ENCODE measurements at regions not wholly inside any gene's neighbourhood (a gene's known extent, or its start where the extent isn't known, plus 50 kb on each side); places are given as distances from the start of the nearest gene placed in this dataset.

GRCh38 chrX:25810202-25810601 lies 327.9 kb upstream of the MAGEB18 start:
- Mint-ChIP-seq H3K27me3 (no peaks in the 10 kb centered on the region), H3K4me3 (no peak overlapping the region), H3K36me3 (ENCODE audit: low read depth) (no peaks in the 10 kb centered on the region), H3K27ac (no peak overlapping the region), H3K4me1 (ENCODE audit: low read depth) (no peaks in the 10 kb centered on the region), H3K9me3 (no peaks in the 10 kb centered on the region)
- intact Hi-C loops (cut with micrococcal nuclease), result no loop called here
- no peak for TF ChIP-seq CTCF (IDR thresholded peaks at IDR 0.05)
- POLR2A ChIA-PET, result no interaction called here
- DNase-seq (no peak), ATAC-seq (no peak)
- CTCF ChIA-PET, result no interaction called here

GRCh38 chrX:25819879-25820278 lies 318.3 kb upstream of the MAGEB18 start:
- DNase-seq (no peak), ATAC-seq (no peak)
- H3K27ac Mint-ChIP-seq, result no peak overlapping the region
- no peak overlapping the region for H3K4me3 Mint-ChIP-seq
- CTCF ChIA-PET, result no interaction called here
- no peaks in the 10 kb centered on the region for H3K36me3 Mint-ChIP-seq (ENCODE audit: low read depth)
- TF ChIP-seq CTCF (IDR thresholded peaks at IDR 0.05), result no peak
- intact Hi-C loops (cut with micrococcal nuclease), result no loop called here
- no peaks in the 10 kb centered on the region for H3K9me3 Mint-ChIP-seq
- H3K4me1 Mint-ChIP-seq (ENCODE audit: low read depth), result no peaks in the 10 kb centered on the region
- no peaks in the 10 kb centered on the region for H3K27me3 Mint-ChIP-seq
- POLR2A ChIA-PET, result no interaction called here

- no peaks in the 10 kb centered on the region for H3K27me3 Mint-ChIP-seq
- no peak overlapping the region for H3K4me3 Mint-ChIP-seq
- no peaks in the 10 kb centered on the region for H3K36me3 Mint-ChIP-seq (ENCODE audit: low read depth)
- no peak for TF ChIP-seq CTCF (IDR thresholded peaks at IDR 0.05)
- intact Hi-C loops (cut with micrococcal nuclease), result no loop called here
- ChIA-PET CTCF (no interaction called here), POLR2A (no interaction called here)
- no peak overlapping the region for H3K27ac Mint-ChIP-seq
- ATAC-seq (no peak), DNase-seq (no peak)
- H3K4me1 Mint-ChIP-seq (ENCODE audit: low read depth), result no peaks in the 10 kb centered on the region
- H3K9me3 Mint-ChIP-seq, result peaks cover 1% of the 10 kb centered on the region
Observed at GRCh38 chrX:25851141-25851540, 287.0 kb upstream of the MAGEB18 start.

GRCh38 chrX:25853002-25853479 lies 285.1 kb upstream of the MAGEB18 start:
- no peak for ATAC-seq
- Mint-ChIP-seq H3K4me3 (no peak overlapping the region), H3K9me3 (peaks cover 1% of the 10 kb centered on the region), H3K4me1 (ENCODE audit: low read depth) (no peaks in the 10 kb centered on the region), H3K27ac (no peak overlapping the region), H3K27me3 (no peaks in the 10 kb centered on the region), H3K36me3 (ENCODE audit: low read depth) (no peaks in the 10 kb centered on the region)
- no peak for TF ChIP-seq CTCF (IDR thresholded peaks at IDR 0.05)
- no peak for DNase-seq
- ChIA-PET CTCF (no interaction called here), POLR2A (no interaction called here)
- intact Hi-C loops (cut with micrococcal nuclease), result no loop called here

GRCh38 chrX:25858273-25858880 lies 279.8 kb upstream of the MAGEB18 start:
- no peak overlapping the region for H3K4me3 Mint-ChIP-seq
- CTCF ChIA-PET, result no interaction called here
- H3K9me3 Mint-ChIP-seq, result peaks cover 3% of the 10 kb centered on the region
- intact Hi-C loops (cut with micrococcal nuclease), result no loop called here
- ATAC-seq, result no peak
- DNase-seq, result no peak
- no peaks in the 10 kb centered on the region for H3K27me3 Mint-ChIP-seq
- POLR2A ChIA-PET, result no interaction called here
- H3K36me3 Mint-ChIP-seq (ENCODE audit: low read depth), result no peaks in the 10 kb centered on the region
- no peaks in the 10 kb centered on the region for H3K4me1 Mint-ChIP-seq (ENCODE audit: low read depth)
- no peak overlapping the region for H3K27ac Mint-ChIP-seq
- TF ChIP-seq CTCF (IDR thresholded peaks at IDR 0.05), result no peak
